Hematopoietic multipotent progenitor cell treated with erythropoietin and hydrocortisone succinate and interleukin-3 and kit ligand, for 4 days (in vitro differentiated cells): ENCODE measurements at regions not wholly inside any gene's neighbourhood (a gene's known extent, or its start where the extent isn't known, plus 50 kb on each side); places are given as distances from the start of the nearest gene placed in this dataset.

ENCODE experiments used
- DNase-seq: peaks from one replicate; pipeline ENCODE4 v3.0.0-alpha.2; 2015

DNA sequence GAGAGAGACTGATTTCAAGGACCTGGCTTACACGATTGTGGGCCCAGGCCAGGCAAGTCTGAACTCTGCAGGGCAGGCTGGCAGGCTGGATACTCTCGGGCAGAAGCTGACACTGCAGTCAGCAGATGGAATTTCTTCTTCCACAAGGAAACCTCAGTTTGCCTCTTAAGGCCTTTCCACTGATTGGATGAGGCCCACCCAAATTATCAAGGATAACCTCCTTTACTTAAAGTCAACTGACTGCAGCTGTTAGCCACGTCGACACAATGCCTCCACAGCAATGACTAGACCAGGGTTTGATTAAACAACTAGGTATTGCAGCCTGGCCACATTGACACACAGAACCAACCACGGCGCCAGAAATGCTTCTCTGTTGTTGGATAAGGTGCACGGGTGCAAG lies 130.5 kb downstream of the PSMG1 start:
- DNase-seq, result no peak

DNA sequence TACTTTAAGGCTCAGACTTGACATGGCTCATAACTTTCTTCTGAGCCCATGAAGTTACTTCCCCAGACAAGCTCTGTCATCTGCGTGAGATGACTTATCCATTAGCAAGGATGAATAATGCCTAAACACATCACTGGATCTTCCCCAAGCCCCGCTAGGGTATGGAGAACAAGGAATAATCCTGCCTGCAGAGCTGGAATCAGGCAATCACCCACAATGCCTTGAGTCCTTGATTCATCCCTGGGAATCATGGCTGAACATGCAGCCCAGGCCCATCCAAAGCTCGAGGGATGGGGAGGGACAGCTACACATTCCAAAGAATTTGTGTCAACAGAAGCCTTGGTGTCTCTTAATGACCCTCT lies 131.7 kb downstream of the PSMG1 start:
- DNase-seq, result no peak

DNA sequence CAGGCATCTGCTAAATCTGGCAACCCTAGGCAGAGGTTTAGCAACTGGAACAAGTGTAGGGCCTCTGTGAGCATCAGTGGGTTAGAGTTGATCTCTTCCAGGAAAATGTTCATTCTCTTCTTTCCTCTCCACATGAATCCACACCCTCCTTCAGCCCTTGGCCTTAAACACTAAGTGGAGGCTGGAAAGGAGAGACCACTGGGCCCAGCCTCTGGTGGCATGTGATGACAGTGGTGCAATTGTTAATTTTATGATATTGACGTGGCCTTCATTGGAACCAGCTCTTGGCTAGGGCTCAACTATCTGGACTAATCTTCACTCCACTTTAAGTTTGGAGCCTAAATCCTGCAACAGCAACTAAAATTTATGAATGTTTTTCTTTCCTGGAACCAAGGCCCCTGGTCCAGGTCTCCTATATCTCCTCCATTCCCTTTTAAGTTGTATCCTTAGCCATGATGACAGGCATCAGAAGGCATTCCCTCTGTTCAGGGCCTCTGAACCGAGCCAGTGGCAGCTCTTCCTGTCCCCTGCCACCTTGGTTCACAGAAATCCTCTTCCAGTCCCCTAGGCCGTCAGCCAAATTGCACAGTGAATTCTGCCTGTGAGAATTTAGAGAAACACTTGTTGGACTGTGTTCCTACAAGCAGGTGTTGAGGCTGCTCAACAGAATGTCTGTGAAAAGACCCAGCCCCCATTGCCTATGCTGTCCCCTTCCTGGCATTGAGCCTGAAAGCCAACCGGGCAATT lies 132.2 kb downstream of the PSMG1 start:
- DNase-seq, result no peak

DNA sequence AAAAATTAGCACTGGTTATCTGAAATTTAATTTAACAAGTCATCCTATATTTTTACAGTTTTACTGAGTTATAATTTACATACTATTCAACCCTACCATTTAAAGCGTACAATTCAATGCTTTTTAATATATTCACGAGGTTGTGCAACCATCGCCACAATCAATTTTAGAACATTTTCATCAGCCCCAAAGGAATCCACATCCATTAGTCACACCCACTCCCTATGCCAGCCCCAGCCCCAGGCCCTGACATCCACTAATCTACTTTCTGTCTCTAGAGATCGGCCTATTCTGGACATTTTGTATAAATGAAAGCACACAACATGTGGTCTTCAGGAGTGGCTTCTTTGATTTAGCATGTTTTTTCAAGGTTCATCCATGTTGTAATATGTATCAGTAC lies 134.7 kb downstream of the PSMG1 start:
- no peak for DNase-seq

- DNase-seq, result peak; percentile 30
Observed at GRCh38 chr21:39048064-39048463, 135.2 kb downstream of the PSMG1 start.

DNA sequence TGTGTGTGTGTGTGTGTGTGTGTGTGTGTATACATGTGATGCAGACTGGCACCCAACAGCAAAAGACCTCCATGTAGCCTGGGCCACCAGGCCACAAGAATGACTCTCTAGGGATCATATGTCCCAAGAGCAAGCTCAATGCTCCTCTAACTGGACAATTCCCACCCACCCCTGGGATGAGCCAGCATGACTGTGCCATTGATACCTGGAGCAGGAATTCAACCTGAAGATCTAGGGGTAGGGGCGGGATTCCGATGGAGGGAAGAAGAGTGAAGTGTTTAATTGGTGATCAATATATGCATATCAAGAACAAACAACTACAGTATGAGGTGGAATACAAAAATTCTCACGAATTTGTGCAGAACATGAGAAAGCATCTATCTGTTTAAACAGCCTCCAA lies 136.2 kb downstream of the PSMG1 start:
- DNase-seq, result no peak

GRCh38 chr21:39046236-39046916 lies 136.9 kb downstream of the PSMG1 start:
- no peak for DNase-seq

DNA sequence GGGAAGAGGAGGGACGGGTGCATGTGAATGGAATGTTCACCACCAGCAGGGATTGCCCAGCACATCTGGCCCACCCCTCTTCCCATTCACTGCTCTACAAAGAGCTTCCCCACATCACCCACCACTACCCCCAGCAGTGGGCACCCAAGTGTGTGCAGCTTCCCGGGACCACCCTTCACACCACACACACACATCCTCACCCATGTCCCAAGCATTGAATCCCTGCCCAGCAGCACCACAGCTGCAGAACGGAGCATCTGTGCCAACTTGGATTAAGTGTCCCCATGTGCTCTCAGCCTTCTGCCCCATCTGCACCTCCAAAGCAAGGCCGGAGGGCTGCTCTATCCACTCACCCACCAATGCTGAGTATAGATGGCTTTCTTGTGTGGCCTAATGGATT lies 141.4 kb downstream of the PSMG1 start:
- DNase-seq, result no peak

DNA sequence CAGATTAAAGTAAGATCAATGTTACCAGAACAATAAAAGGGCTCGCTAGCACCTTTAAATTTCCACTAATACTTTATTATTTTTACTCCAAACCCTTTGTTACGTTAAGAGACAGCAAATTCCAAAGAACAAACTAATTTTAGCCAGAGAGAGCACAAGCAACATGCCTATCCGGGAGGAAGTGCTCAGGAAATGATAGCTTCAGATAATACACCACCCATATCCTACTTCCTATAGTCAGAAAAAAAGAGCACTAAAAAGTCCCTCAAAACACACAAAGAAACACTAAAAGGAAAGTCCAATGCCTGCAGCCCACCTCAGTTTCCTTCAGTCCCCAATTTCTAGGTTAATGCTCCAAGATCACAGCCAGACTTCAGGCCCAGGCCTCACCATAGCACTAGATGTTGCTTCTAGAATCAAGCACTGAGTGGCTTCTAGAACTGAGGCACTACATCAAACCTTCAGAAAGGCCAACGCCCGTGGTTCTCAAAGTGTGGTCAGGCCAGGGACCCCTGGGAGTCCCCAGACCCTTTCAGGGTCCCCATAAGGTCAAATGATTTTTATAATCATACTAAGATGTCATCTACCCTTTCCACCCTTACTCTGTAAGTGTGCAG lies 142.6 kb downstream of the PSMG1 start:
- DNase-seq, result peak; percentile 66

- no peak for DNase-seq
Observed at GRCh38 chr21:39037807-39038405, 145.3 kb downstream of the PSMG1 start.

DNA sequence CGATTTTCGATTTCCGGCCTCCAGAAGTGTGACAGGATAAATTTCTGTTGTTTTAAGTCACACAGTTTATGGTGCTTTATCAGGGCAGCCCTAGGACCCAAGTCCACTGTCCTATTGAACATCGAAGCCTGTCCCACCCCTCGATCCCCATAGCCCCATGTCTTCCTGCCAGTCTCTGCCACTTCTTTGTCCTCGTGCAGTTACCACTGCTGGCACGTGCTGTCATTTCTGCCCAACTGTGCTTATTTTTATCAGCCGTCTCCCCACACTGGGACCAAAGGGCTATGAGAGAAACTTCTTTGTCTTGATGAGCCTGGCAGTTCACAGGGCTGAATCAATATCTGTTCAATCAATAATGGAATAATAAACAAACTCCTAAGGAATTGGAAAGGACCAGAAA lies 146.7 kb downstream of the PSMG1 start:
- no peak for DNase-seq

- no peak for DNase-seq
Observed at GRCh38 chr21:39034590-39035536, 148.4 kb downstream of the PSMG1 start.

DNA sequence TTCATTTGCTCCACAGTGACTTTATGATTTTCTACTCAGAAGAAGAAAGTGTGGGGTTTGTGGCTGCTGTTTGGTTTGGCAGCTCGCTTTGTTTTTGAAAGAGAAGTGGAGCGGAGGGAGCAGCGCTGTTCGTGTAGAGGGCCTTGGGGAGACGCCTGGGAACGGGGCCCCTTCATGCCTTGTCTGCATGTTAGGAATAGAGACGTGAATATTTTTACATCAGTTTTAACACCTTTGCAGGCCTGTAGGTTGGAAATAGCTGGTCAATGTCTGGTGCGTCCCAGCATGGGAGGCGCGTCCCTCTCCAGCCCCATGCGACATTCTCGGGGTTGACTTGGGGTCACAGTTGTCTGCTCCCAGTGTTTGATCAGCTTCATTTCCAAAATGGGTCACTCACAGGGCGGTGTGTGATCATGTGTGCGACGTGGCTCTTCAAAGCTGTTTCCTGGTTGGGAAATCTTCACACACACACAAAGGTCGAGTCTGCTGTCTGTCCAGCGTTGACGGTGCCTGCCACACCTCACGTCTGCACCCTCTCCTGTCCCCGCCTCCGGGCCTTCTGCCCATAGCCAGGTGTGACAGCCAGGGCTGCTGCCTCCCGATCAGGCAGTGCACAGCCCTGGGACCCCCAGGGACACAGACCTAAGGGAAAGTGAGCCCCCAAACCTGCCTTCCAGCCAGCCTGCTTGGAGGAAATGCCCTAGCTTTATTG lies 149.2 kb downstream of the PSMG1 start:
- peak; percentile 30 for DNase-seq

GRCh38 chr21:39029900-39030884 lies 153.1 kb downstream of the PSMG1 start:
- DNase-seq, result no peak

DNA sequence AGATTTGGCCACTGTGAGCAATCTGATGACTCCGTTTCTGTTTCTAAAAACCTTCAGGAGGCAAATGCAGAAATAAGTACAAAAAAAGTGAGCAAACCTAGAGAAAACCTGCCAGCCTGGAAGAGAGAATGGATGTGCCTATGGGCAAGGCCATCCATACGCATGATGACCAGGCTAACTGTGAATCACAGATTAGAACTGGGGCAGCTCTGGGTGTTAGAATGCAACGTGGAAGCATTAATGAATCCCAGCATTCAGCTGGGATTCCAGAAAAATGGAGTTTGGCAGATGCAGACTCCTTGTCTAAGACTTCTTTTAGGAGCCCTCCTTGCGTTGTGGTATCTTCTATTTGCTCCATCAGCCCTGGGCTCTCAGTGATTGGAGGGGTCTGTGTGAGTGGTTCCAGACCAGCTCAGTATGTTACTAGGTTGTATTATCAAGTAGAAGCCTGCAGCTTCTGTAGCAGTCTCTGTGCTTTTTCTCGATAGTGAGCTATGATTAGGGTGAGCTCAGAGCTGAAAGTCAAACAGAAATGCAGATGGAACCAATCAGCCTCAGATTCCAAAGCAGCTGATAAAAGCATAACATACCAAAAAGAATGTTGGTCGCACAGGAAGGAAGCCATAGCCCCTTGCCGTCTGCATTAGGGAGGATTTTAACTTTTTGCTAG lies 154.0 kb downstream of the PSMG1 start:
- DNase-seq, result peak; percentile 38

- no peak for DNase-seq
Observed at GRCh38 chr21:39025198-39025597, 158.1 kb downstream of the PSMG1 start.

DNA sequence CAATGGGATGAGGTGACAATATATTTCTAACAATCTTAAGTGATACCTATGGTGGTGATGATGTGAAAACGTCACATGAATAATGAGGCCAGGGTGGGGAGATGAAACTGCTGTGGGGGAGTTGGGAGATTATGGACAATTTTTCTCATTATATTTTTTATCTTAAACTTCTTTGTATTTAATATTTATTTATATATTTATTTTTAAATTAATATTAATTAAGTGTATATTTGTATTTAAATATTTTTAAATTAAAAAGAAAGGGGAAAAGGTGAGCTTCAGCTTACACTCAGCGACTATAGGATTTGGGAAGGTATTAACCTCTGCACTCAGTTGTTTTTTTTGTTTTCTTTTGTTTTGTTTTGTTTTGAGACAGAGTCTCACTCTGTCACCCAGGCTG lies 158.7 kb downstream of the PSMG1 start:
- no peak for DNase-seq

GRCh38 chr21:39022863-39023693 lies 160.2 kb downstream of the PSMG1 start:
- no peak for DNase-seq

- no peak for DNase-seq
Observed at GRCh38 chr21:39022466-39022862, 160.8 kb downstream of the PSMG1 start.
